ENCODE measurements at regions not wholly inside any gene's neighbourhood (a gene's known extent, or its start where the extent isn't known, plus 50 kb on each side); places are given as distances from the start of the nearest gene placed in this dataset.

- Histone ChIP-seq H3K27ac (ENCODE audit: low read depth, low read length) (no peak overlapping the region), H3K4me1 (ENCODE audit: control insufficient read depth, insufficient read depth, low read length) (no peaks in the 10 kb centered on the region), H3K27me3 (ENCODE audit: control insufficient read depth, insufficient read depth, low read length) (no peaks in the 10 kb centered on the region), H3K9me3 (ENCODE audit: control insufficient read depth, insufficient read depth, low read length) (no peaks in the 10 kb centered on the region), H3K36me3 (ENCODE audit: control insufficient read depth, insufficient read depth, low read length) (no peaks in the 10 kb centered on the region), H3K4me3 (ENCODE audit: low read depth, low read length) (no peak overlapping the region)
- DNase-seq (ENCODE audit: low read depth in 4 of 6, low spot score in 6 of 6) = no peak
- no CpG with 5 or more reads among the region's 1 CpG for WGBS (ENCODE audit: insufficient coverage)
These were observed 328.4 kb downstream of the CDH7 start for GRCh38 chr18:66078925-66079800.

- Histone ChIP-seq H3K9me3 (ENCODE audit: control insufficient read depth, insufficient read depth, low read length) (no peaks in the 10 kb centered on the region), H3K4me1 (ENCODE audit: control insufficient read depth, insufficient read depth, low read length) (no peaks in the 10 kb centered on the region), H3K36me3 (ENCODE audit: control insufficient read depth, insufficient read depth, low read length) (no peaks in the 10 kb centered on the region), H3K4me3 (ENCODE audit: low read depth, low read length) (no peak overlapping the region), H3K27me3 (ENCODE audit: control insufficient read depth, insufficient read depth, low read length) (no peaks in the 10 kb centered on the region), H3K27ac (ENCODE audit: low read depth, low read length) (no peak overlapping the region)
- no peak for DNase-seq (ENCODE audit: low read depth in 4 of 6, low spot score in 6 of 6)
- 93% methylated on average over 2 of the region's 3 CpGs for WGBS (ENCODE audit: insufficient coverage)
These were observed 326.3 kb downstream of the CDH7 start for GRCh38 chr18:66077066-66077465.

- H3K27ac ChIP-seq (ENCODE audit: low read depth, low read length) = no peak overlapping the region
- no peak overlapping the region for H3K4me3 ChIP-seq (ENCODE audit: low read depth, low read length)
- H3K9me3 ChIP-seq (ENCODE audit: control insufficient read depth, insufficient read depth, low read length) = no peaks in the 10 kb centered on the region
- no peaks in the 10 kb centered on the region for H3K27me3 ChIP-seq (ENCODE audit: control insufficient read depth, insufficient read depth, low read length)
- DNase-seq (ENCODE audit: low read depth in 4 of 6, low spot score in 6 of 6) = no peak
- no peaks in the 10 kb centered on the region for H3K36me3 ChIP-seq (ENCODE audit: control insufficient read depth, insufficient read depth, low read length)
- H3K4me1 ChIP-seq (ENCODE audit: control insufficient read depth, insufficient read depth, low read length) = no peaks in the 10 kb centered on the region
- no CpG with 5 or more reads among the region's 2 CpGs for whole genome bisulfite sequencing (ENCODE audit: insufficient coverage)
These were observed 315.4 kb downstream of the CDH7 start for GRCh38 chr18:66066191-66066590.

- no peak for DNase-seq (ENCODE audit: low read depth in 4 of 6, low spot score in 6 of 6)
- H3K9me3 ChIP-seq (ENCODE audit: control insufficient read depth, insufficient read depth, low read length) = no peaks in the 10 kb centered on the region
- H3K27me3 ChIP-seq (ENCODE audit: control insufficient read depth, insufficient read depth, low read length) = no peaks in the 10 kb centered on the region
- no peak overlapping the region for H3K27ac ChIP-seq (ENCODE audit: low read depth, low read length)
- no peak overlapping the region for H3K4me3 ChIP-seq (ENCODE audit: low read depth, low read length)
- no peaks in the 10 kb centered on the region for H3K4me1 ChIP-seq (ENCODE audit: control insufficient read depth, insufficient read depth, low read length)
- no CpG with 5 or more reads among the region's 1 CpG for WGBS (ENCODE audit: insufficient coverage)
- no peaks in the 10 kb centered on the region for H3K36me3 ChIP-seq (ENCODE audit: control insufficient read depth, insufficient read depth, low read length)
These were observed 297.6 kb downstream of the CDH7 start for GRCh38 chr18:66048406-66048805.

- no peak for DNase-seq (ENCODE audit: low read depth in 4 of 6, low spot score in 6 of 6)
- Histone ChIP-seq H3K27me3 (ENCODE audit: control insufficient read depth, insufficient read depth, low read length) (no peaks in the 10 kb centered on the region), H3K36me3 (ENCODE audit: control insufficient read depth, insufficient read depth, low read length) (no peaks in the 10 kb centered on the region), H3K4me3 (ENCODE audit: low read depth, low read length) (no peak overlapping the region), H3K27ac (ENCODE audit: low read depth, low read length) (no peak overlapping the region), H3K9me3 (ENCODE audit: control insufficient read depth, insufficient read depth, low read length) (no peaks in the 10 kb centered on the region), H3K4me1 (ENCODE audit: control insufficient read depth, insufficient read depth, low read length) (no peaks in the 10 kb centered on the region)
- 86% methylated on average over 2 of the region's 2 CpGs for WGBS (ENCODE audit: insufficient coverage)
These were observed 295.3 kb downstream of the CDH7 start for GRCh38 chr18:66046032-66046602.

GRCh38 chr18:66043009-66043408, 292.2 kb downstream of the CDH7 start:
- WGBS (ENCODE audit: insufficient coverage) = no CpG with 5 or more reads among the region's 2 CpGs
- H3K4me3 ChIP-seq (ENCODE audit: low read depth, low read length) = no peak overlapping the region
- no peak overlapping the region for H3K27ac ChIP-seq (ENCODE audit: low read depth, low read length)
- no peak for DNase-seq (ENCODE audit: low read depth in 4 of 6, low spot score in 6 of 6)
- H3K27me3 ChIP-seq (ENCODE audit: control insufficient read depth, insufficient read depth, low read length) = no peaks in the 10 kb centered on the region
- no peaks in the 10 kb centered on the region for H3K36me3 ChIP-seq (ENCODE audit: control insufficient read depth, insufficient read depth, low read length)
- no peaks in the 10 kb centered on the region for H3K4me1 ChIP-seq (ENCODE audit: control insufficient read depth, insufficient read depth, low read length)
- H3K9me3 ChIP-seq (ENCODE audit: control insufficient read depth, insufficient read depth, low read length) = no peaks in the 10 kb centered on the region

GRCh38 chr18:66013969-66014368, 263.2 kb downstream of the CDH7 start:
- DNase-seq (ENCODE audit: low read depth in 4 of 6, low spot score in 6 of 6) = no peak
- Histone ChIP-seq H3K36me3 (ENCODE audit: control insufficient read depth, insufficient read depth, low read length) (no peaks in the 10 kb centered on the region), H3K4me1 (ENCODE audit: control insufficient read depth, insufficient read depth, low read length) (no peaks in the 10 kb centered on the region), H3K9me3 (ENCODE audit: control insufficient read depth, insufficient read depth, low read length) (no peaks in the 10 kb centered on the region), H3K27ac (ENCODE audit: low read depth, low read length) (no peak overlapping the region), H3K27me3 (ENCODE audit: control insufficient read depth, insufficient read depth, low read length) (no peaks in the 10 kb centered on the region), H3K4me3 (ENCODE audit: low read depth, low read length) (no peak overlapping the region)
- no CpG with 5 or more reads among the region's 2 CpGs for WGBS (ENCODE audit: insufficient coverage)

- Histone ChIP-seq H3K36me3 (ENCODE audit: control insufficient read depth, insufficient read depth, low read length) (no peaks in the 10 kb centered on the region), H3K9me3 (ENCODE audit: control insufficient read depth, insufficient read depth, low read length) (no peaks in the 10 kb centered on the region), H3K27ac (ENCODE audit: low read depth, low read length) (no peak overlapping the region), H3K27me3 (ENCODE audit: control insufficient read depth, insufficient read depth, low read length) (no peaks in the 10 kb centered on the region), H3K4me3 (ENCODE audit: low read depth, low read length) (no peak overlapping the region), H3K4me1 (ENCODE audit: control insufficient read depth, insufficient read depth, low read length) (no peaks in the 10 kb centered on the region)
- 43% methylated on average over 1 of the region's 3 CpGs for WGBS (ENCODE audit: insufficient coverage)
- no peak for DNase-seq (ENCODE audit: low read depth in 4 of 6, low spot score in 6 of 6)
These were observed 261.1 kb downstream of the CDH7 start for GRCh38 chr18:66011916-66012315.

- Histone ChIP-seq H3K4me1 (ENCODE audit: control insufficient read depth, insufficient read depth, low read length) (no peaks in the 10 kb centered on the region), H3K27me3 (ENCODE audit: control insufficient read depth, insufficient read depth, low read length) (no peaks in the 10 kb centered on the region)
These were observed 255.2 kb downstream of the CDH7 start for GRCh38 chr18:66005831-66006588.

More at GRCh38 chr18:66005831-66006588, 255.2 kb downstream of the CDH7 start:
- H3K9me3 ChIP-seq (ENCODE audit: control insufficient read depth, insufficient read depth, low read length) = no peaks in the 10 kb centered on the region
- H3K36me3 ChIP-seq (ENCODE audit: control insufficient read depth, insufficient read depth, low read length) = no peaks in the 10 kb centered on the region
- H3K4me3 ChIP-seq (ENCODE audit: low read depth, low read length) = no peak overlapping the region
- no peak overlapping the region for H3K27ac ChIP-seq (ENCODE audit: low read depth, low read length)
- 94% methylated on average over 27 of the region's 28 CpGs for WGBS (ENCODE audit: insufficient coverage)
- no peak for DNase-seq (ENCODE audit: low read depth in 4 of 6, low spot score in 6 of 6)
